Renal pelvis (tissue), 1 donor: ENCODE measurements at regions not wholly inside any gene's neighbourhood (a gene's known extent, or its start where the extent isn't known, plus 50 kb on each side); places are given as distances from the start of the nearest gene placed in this dataset.
"Not testable (repeated sequence)": the region's sequence is repeated elsewhere in the genome, so short reads cannot be mapped to it uniquely, and the experiment has no call there.

Experiments
- DNase-seq: peaks from one replicate; pipeline ENCODE4 v3.0.0-alpha.2; 2013

DNA sequence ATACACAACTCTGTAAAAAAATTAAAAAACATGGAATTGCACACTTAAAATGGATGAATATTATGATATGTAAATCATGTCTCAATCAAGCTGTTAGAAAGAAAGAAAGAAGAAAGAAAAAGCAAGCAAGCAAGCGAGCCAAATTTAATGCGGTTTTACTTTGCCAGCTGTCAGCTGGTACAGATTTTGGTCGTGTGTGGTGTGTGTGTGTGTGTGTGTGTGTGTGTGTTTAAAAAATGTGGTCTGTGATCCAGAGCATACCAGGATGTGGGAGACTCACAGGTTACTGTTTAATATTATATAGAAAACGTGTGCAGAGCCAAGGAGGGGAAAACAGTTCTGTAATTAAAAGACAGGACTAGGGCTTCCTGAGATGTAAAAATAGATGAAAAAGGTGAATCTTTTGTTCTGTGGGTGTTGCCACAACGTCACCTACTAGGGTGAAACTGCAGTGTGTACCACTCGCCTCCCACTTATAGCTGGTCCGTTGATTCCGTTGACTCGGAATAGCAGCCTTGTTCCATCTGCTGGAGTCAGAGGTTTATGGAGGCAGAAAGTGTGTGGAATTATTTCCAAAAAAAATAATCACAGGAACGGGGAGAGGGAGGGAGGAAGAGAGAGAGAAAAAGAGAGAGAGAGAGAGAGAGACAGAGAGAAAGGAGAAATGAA lies 197.7 kb downstream of the BCAS1 start:
- no peak for DNase-seq

DNA sequence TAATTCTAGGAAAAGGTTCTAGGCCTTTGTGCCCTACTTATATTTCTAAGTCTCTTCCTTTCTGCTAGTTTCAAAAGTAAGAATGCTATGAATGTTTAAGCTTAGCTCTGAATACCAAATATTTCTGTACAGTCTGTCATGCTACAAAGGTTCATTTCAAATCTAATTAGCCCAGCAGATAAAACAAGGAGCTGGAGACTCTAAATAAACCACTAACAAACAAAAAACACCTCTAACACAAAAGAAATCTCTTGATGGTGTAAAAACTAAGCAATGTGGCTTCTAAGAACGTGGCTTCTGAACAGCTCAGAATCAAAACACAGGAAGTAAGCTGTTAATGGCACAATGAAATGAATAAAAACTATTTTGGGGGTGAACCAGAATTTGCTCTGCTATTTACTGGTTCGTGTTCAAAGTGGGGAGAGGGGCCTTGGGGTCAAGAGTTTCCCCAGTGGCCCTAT lies 198.3 kb downstream of the BCAS1 start:
- no peak for DNase-seq

DNA sequence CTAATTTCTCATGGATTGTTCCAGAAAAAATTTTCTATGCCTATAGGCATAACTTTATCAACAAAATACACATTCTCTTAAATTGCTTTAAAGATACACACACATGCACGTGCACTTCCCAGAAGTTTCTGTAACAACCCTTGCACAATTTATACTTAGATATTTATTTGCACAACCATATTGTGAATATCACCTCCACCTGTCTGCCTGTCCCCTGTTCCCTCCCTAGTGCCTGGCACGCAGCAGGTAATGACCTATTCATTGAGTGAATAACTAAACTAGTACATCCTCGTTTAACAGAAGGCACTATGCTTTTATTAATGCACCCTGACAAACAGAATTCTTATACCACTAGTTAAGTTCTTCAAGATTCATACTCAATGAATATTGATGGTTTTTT lies 198.9 kb downstream of the BCAS1 start:
- no peak for DNase-seq

DNA sequence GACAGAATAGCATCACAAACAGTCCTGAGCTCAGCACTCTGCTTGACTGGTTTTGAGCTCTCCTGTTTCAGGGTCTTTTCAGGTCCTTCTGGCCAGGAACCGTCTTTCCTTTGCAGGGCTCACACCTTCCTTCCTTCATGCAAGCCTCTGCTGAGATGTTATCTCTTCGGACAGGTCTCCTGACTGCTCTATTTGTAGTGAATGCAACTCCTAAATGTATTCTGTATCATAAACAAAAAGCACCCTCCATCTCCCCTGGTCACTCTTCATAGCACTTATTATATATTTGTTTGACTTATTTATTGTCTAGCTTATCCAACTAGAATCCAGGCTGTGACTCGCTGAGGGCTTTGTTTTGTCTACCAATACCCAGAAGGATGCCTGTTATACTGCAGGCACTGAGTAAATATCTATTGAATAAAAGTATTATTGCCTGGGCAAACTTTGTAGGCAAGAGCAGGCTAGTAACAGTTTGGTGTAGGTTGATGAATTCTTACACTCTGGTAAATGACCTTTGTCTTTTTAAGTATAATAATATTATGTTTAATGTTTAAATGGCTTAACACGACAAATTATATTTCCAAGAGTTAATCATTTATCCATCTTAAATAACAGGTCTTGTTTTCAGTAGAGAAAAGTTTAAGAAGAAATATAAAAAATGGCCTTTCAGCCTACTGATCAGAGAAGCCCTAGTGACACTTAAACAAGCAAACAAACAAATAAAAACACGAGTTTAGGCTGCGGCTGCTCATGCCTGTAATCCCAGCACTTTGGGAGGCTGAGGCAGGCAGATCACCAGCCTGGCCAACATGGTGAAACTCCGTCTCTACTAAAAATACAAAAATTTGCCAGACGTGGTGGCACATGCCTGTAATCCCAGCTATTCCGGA lies 199.7 kb downstream of the BCAS1 start:
- DNase-seq: no peak

DNA sequence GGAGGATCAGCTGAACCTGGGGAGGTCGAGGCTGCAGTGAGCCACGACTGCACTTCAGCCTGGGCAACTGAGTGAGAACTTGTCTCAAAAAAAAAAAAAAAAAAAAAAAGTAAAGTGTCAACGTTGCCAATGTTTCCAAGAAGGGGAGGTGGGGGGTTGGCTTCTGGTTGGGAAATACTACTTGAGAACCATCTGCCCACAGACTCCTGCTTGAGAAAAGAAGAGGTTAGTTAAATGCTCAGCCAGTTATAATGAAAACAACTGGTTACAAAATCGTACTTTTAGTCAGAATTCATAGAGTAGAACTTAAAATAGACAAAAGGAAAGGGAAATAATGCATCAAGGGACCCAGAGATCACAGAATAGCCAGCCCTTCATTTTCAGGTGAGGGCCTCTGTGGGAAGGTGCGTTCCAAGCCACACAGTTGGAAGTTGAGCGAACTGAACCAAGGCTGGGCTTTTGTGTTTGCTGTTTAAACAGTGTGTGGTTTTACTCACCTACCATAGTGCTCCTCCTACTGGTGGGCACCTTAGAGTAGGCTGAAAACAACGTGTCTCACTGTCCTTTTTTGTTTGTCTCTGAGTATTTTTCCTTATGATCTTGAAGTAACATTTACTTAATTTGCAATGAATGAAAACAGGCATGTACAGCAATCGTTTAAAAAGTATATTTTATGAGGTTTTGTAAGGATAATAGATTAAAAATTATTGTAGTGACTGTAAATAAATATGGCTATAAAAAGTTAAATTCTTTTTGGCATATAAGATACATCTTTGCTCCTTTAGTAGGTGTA lies 200.7 kb downstream of the BCAS1 start:
- DNase-seq: peak; percentile 66

DNA sequence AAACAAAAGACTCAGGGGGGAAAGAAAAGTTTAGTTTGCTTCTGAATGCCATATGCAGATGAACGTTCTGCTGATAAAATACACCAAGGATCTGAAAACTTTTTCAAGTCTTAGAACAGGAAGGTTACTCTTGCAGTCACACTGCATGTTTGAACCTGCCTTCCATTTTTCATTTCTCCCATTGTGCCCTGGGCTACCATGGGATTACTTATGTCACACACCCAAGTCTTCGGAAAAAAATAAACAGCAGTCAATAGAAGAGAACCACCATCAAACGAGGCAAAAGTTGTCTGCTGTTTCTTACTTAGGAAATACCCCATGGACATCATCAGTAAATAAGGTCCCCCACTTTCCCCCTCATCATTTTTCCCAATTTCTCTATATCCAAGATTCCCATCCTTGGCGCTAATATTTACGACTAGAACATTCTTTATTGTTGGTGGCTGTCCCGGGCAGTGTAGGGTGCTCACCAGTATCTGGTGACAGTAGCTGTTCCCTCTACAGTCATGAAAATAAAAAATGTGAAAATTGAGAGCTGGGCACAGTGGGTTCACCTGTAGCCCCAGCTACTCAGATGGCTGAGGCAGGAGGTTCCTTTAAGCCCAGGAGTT lies 202.5 kb downstream of the BCAS1 start:
- DNase-seq: no peak

DNA sequence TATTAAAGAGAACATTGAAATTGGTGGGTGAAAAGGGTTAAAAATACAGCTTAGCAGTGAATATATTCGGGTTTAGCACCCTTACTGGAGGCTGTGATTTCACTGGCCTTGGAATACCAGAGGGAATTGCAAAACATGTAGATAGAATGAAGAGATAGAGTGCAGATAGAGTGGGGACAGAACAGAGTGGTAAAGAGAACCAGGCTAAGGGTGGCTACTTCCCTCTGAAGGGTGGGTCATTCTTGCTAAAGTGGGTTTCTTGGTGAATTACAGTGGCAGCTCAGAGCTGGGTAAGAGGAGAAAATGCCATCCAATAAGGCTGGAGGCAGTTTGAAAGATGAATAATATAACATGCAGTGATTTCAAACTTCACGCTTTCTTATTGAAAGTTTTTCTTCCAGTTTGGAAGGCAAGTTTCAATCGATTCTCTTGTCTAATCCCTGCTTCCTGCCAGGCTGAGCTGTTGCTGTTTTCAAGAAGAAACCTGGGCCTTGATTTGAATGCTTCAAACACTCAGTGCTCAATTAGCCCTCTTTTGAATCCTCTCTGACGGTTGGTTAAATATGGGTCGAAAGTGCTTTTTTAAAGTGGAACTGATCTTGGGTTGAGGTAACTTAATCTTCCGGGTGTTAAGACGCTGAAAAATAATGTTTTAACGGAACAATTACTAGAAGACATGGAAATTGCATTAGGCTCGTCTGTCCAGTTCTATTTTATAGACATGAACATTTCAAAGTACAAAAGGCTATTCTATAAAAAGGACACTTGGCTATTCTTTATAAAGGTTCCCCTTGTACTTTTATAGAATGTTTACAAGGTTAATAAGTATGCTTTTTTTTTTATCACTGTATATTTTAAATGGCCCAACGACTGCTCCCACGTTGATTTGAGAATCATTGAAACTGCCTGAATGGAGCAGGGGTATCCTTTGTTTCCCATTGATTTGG lies 203.3 kb downstream of the BCAS1 start:
- DNase-seq: no peak

DNA sequence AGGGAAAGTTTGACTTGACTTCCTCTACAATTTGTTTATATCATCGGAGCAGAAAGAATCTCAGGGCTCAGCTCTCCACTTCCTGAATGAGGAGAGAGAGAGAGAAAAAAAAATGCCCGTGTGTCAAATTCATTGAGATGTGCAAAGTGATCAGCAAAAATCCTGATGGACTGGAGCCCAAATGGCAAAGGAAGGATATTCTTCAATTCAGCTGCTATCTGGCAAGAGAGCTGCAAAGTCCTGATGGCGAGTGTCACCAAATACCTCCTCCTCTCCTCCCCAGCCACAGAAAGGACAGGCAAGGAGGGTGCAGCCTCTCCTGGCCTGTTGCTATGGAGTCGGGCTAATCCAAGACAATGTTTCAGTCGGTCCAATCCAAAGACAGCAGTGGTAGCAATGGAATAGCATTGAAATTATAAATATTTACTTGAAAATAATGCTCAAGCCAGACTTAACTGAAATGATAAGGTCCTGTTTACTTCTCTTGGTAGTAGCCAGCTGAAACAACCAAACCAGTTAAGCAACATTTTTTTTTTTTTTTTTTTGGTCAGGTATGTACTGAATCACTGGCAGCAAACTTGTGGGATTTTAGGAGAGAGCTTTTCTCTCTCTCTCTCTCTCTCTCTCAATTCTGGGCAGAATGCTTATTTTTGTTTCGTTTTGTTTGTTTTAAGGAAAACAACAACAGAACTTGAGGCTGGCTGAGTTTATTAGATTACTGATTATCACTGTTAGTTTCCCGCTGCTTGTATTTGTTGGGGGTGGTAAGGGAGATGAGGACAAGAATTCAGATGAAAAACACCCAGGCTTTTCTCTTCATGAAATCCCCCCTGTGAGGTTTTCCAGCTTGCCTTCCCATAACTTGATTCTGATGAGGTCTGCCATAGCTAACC lies 204.2 kb downstream of the BCAS1 start:
- no peak for DNase-seq

DNA sequence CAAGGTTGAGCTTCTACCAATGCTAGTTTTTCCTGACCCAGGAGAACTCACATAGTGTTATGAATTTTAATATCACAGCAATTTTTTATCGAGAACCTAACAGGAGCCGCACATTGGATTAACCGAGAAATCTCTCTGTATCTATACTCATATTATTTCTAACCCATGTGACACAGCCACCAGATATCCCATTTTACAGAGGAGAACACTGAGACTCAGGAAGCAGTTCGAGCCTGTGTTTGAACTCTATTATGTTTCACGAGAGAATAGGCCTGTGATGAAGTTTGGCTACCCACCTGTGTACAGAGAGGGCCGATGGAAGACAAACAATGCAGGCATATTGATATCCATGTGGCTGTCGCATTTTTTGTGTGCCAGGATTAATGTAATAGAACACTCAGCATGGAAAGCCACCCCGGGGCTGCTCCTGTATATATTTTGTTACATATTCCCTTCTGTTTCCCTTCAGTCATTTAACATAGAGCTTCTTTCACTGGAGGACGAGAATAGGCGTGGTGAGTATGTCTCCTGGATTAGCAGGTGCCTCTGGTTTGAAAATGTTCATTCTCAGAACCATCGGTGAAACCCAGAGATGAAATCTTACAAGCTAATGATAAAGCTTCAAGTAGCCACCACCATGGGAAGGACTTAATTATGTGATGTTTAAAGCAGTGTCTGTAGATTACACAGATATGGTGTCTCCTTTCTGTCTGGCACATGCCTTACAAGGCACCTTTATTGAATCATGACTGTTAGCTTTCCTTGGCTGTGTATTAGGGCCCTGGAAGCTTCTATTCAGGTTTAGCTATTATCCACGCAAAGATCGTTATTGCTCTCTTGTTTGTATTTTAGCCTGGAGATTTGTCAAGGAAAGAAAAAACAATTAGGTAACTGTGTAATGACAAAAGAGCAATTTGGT lies 205.4 kb downstream of the BCAS1 start:
- not testable (repeated sequence) for DNase-seq

DNA sequence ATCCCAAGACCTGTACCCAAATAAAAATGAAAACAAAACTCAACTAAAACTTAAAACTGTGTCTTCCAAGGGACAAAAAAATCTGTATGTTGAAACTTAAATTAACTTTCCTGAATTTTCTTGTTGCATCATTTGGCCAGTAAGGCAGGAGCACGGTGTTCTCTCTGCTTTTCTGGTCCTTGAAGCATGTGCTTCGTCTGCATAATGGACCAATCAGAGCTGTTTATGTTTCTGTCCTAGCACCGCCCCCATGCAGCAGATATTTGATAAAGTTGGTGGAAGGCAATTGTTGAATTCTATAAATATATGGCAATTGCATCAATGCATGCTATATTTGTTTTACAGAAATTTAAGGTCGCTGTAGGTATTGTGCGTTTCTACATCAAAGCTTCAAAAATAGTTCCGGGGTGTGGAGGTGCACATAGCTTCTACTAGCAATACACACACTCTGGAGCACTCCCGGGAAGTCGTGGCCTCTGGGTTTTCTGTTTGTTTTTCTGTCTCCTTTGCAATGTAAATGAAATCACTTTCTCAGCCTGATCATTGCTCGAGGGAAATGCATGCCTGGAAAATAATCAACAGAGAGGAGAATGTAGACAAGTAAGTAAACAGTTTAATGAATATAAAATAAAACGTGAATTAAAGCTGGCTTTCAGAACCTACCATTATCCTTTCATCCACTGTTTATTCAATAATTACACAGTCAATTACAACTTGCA lies 206.3 kb downstream of the BCAS1 start:
- not testable (repeated sequence) for DNase-seq

DNA sequence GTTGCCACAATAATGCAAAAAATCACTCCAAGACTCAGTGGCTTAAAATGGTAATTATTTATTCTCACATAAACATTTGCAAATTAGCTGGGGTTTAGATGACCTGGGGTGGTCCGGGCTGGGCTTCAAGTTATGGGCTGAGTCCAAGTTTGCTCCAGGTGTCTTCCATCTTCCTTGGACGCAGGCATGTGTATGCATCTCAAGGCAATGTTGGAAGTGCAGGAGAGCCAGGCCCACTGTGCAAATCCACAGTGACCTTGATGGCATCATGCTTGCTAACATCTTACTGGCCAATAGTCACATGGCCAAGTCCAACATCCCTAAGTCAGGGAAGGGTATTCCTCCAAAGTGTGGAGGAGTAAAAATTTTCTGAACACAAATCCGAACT lies 206.9 kb downstream of the BCAS1 start:
- not testable (repeated sequence) for DNase-seq

DNA sequence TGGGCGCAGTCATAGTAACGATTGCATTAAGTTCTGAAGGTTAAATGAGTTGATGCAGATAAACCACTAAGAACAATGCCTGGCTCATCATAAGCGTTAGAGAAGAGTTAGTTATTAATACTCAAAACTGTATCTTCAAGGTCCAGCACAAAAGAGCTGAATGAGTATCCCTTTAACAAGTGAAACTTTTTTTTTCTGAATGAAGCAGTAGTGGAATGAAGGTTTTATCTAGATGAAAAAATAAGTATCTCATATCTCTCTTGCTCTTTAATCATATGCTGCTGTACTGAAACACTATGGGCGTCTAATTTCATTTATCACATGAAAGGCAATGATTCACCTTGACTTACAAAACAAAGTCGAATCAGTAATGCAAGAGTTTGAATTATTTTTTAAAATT lies 207.4 kb downstream of the BCAS1 start:
- DNase-seq: not testable (repeated sequence)

DNA sequence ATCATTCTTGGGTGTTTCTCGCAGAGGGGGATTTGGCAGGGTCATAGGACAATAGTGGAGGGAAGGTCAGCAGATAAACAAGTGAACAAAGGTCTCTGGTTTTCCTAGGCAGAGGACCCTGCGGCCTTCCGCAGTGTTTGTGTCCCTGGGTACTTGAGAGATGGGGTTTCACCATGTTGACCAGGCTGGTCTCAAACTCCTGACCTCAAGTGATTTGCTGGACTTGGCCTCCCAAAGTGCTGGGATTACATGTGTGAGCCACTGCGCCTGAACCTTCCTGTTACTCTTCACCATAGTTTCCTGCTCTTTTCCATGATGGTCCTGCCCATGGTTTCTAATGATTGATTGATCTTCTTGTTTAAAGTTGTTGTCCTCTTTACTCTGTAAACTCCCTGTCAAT lies 207.9 kb downstream of the BCAS1 start:
- DNase-seq: not testable (repeated sequence)

DNA sequence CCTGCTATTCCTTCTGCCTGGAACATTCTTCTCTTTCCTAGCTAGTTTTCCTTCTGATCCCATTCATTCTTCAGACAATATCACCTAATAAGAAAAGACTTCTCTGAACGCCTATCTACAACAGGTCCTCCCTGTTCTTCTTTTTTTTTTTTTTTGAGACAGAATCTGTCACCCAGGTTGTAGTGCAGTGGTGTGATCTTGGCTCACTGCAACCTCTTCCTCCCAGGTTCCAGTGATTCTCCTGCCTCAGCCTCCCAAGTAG lies 208.3 kb downstream of the BCAS1 start:
- not testable (repeated sequence) for DNase-seq

DNA sequence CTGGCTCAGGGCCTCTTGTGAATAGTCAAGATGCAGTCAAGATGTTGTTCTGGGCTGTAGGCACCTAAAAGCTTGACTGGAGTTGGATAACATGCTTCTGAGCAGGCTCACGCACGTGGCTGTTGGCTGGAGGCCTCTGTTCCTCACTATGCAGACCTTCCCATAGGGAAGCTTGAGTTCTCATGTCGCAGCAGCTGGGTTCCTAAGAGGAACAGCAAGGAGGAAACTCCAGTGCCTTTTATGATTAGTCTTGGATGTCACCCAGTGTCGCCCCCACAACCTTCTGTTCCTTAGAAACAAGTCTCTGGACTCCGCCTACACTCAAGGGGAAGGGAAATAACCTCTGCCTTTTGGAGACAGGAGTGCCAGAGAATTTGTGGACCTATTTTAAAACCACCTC lies 210.7 kb downstream of the BCAS1 start:
- DNase-seq: no peak

DNA sequence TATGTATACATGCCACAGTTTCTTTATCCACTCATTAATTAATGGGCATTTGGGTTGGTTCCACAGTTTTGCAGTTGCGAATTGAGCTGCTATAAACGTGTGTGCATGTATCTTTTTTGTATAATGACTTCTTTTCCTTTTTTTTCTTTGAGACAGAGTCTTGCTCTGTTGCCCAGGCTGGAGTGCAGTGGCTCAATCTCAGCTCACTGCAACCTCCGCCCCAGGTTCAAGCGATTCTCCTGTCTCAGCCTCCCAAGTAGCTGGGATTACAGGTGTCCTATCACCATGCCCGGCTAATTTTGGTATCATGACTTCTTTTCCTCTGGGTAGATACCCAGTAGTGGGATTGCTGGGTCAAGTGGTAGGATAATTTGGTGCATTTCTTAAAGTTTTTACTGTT lies 211.4 kb downstream of the BCAS1 start:
- not testable (repeated sequence) for DNase-seq

DNA sequence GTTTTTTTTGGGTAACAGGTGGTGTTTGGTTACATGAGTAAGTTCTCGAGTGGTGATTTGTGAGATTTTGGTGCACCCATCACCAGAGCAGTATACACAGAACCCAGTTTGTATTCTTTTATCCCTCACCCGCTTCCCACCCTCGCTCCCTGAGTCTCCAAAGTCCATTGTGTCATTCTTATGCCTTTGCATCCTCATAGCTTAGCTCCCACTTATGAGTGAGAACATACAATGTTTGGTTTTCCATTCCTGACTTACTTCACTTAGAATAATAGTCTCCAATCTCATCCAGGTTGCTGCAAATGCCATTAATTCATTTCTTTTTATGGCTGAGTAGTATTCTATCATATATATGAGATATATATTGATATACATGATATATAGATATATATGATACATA lies 211.9 kb downstream of the BCAS1 start:
- not testable (repeated sequence) for DNase-seq

DNA sequence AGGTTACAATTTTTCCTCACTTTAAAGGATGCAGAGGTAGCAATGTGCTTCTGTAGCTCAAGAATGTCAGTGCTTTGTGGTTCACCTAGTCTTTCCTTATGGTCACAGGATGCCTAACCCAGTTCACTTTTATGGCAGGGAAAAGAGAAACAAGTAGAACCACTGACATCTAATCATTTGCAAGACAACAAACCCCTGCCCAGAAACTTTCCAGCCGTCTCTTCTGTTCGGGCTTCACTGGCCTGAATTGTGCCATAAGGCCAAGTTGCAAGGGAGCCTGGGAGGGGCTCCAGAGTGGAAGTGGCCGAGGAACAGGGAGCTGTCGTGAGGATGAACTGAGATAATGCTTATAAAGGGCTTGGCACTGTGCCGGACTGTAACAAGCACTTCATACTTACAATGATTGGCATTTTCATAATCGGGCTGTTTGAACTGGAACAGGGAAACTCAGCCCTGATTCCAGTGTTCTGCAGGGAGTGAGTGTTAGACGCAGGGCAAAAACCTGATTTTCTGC lies 212.6 kb downstream of the BCAS1 start:
- DNase-seq: no peak
